Adipocyte (in vitro differentiated cells): ENCODE measurements at regions not wholly inside any gene's neighbourhood (a gene's known extent, or its start where the extent isn't known, plus 50 kb on each side); places are given as distances from the start of the nearest gene placed in this dataset.

Experiments used
- DNase-seq: peaks from one replicate; pipeline ENCODE4 v3.0.0-alpha.2; 2015; ENCODE audit warnings: low read depth
- H3K27me3 ChIP-seq: replicated peaks from 2 replicates; pipeline ENCODE4 v1.7.0; 2013; ENCODE audit warnings: mild to moderate bottlenecking, low read length, moderate library complexity; ENCODE audit not compliant: control insufficient read depth, insufficient read depth
- H3K36me3 ChIP-seq: 2 replicates; pipeline ENCODE4 v1.7.0; 2013; ENCODE audit warnings: low read length, mild to moderate bottlenecking, moderate library complexity; ENCODE audit not compliant: control insufficient read depth, insufficient read depth, severe bottlenecking
- H3K4me1 ChIP-seq: 2 replicates; pipeline ENCODE4 v1.7.0; 2013; ENCODE audit warnings: mild to moderate bottlenecking, low read length, moderate library complexity; ENCODE audit not compliant: control insufficient read depth, insufficient read depth
- H3K4me3 ChIP-seq: 2 replicates; pipeline ENCODE4 v1.7.0; 2013; ENCODE audit warnings: mild to moderate bottlenecking, low read length, moderate library complexity
- H3K9ac ChIP-seq: 2 replicates; pipeline ENCODE4 v1.7.0; 2013; ENCODE audit warnings: mild to moderate bottlenecking, low read length, moderate library complexity
- H3K9me3 ChIP-seq: 2 replicates; pipeline ENCODE4 v1.7.0; 2013; ENCODE audit warnings: mild to moderate bottlenecking, low read length, moderate library complexity; ENCODE audit not compliant: control insufficient read depth

DNA sequence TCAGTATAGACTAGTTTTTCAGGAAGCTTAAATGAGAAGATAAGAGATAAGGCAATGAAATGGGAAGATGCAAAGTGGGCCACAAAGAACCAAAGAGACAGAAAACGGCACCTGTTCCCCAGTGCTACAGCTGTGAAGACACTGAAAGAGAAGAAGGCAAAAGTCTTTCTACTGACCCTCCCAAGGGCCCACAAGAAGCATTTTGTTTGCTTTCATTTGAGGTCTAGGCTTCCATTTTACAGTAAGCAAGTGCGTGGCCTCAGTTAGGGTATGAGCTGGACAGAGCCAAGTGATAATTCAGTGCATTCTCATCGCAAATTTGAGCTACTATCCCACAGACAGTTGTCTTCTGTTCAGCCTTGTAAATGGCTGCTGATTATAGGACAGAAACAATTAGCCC lies 53.4 kb upstream of the STK17B start:
- DNase-seq = no peak
- Histone ChIP-seq H3K9ac (no peak overlapping the region), H3K9me3 (no peaks in the 10 kb centered on the region), H3K27me3 (no peaks in the 10 kb centered on the region), H3K4me1 (peaks cover 26% of the 10 kb centered on the region), H3K4me3 (no peak overlapping the region), H3K36me3 (no peaks in the 10 kb centered on the region)

DNA sequence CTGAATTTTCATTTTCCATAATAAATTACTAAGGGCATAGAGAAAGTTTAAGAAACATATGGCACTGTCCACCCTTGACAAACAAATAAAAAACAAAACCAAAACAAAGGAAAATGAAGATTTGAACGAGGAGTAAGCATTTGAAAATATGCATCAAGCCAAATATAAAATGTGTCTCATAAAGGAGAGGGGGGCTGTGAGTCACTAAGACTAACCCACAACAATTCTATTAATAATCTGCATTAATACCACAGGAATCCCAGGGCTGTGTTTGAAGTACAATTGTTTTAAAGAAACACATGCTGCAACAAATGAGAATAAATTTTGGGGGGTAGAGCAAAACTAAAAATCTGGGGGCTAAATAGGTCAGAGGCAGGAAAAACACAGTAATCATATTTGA lies 53.8 kb upstream of the STK17B start:
- no peaks in the 10 kb centered on the region for H3K9me3 ChIP-seq
- no peak overlapping the region for H3K4me3 ChIP-seq
- H3K36me3 ChIP-seq = no peaks in the 10 kb centered on the region
- DNase-seq = no peak
- peaks cover 26% of the 10 kb centered on the region for H3K4me1 ChIP-seq
- H3K9ac ChIP-seq = no peak overlapping the region
- H3K27me3 ChIP-seq = no peaks in the 10 kb centered on the region

GRCh38 chr2:196226058-196226706 lies 54.8 kb upstream of the STK17B start:
- DNase-seq = no peak
- no peak overlapping the region for H3K4me3 ChIP-seq

GRCh38 chr2:196226707-196227065 lies 55.3 kb upstream of the STK17B start:
- H3K4me1 ChIP-seq = peaks cover 26% of the 10 kb centered on the region
- peak overlapping the region; percentile 35 for H3K9ac ChIP-seq
- H3K27me3 ChIP-seq = no peaks in the 10 kb centered on the region
- no peaks in the 10 kb centered on the region for H3K9me3 ChIP-seq
- H3K4me3 ChIP-seq = no peak overlapping the region
- no peaks in the 10 kb centered on the region for H3K36me3 ChIP-seq
- DNase-seq = no peak

More at GRCh38 chr2:196226058-196226706, 54.8 kb upstream of the STK17B start:
- H3K36me3 ChIP-seq = no peaks in the 10 kb centered on the region
- H3K9ac ChIP-seq = peak overlapping the region; percentile 19
- H3K9me3 ChIP-seq = no peaks in the 10 kb centered on the region
- H3K27me3 ChIP-seq = no peaks in the 10 kb centered on the region
- peaks cover 26% of the 10 kb centered on the region for H3K4me1 ChIP-seq

DNA sequence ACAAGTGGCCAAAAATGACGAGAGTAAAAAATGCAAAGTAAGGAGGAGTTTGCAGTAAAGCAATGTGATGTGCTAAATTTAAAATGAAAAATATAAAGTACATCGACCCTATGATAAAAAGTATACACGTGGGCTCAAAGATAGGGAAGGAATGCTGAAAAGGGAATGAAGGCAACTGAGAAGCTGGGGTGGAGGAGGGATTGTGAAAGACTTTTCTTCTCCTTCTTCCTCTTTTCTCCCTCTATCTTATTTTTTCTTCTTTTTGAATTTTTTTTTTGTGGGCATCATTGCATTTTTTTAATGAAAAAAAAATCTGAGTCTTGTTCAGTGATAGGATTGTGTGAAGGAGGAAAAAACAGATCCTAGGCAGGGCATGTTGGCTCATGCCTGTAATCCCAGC lies 57.6 kb upstream of the STK17B start:
- no peaks in the 10 kb centered on the region for H3K36me3 ChIP-seq
- no peak overlapping the region for H3K9ac ChIP-seq
- no peaks in the 10 kb centered on the region for H3K9me3 ChIP-seq
- no peaks in the 10 kb centered on the region for H3K27me3 ChIP-seq
- no peak for DNase-seq
- peaks cover 41% of the 10 kb centered on the region for H3K4me1 ChIP-seq
- no peak overlapping the region for H3K4me3 ChIP-seq

- no peak overlapping the region for H3K4me3 ChIP-seq
- H3K27me3 ChIP-seq = no peaks in the 10 kb centered on the region
- H3K4me1 ChIP-seq = peaks cover 40% of the 10 kb centered on the region
- no peak overlapping the region for H3K9ac ChIP-seq
- no peaks in the 10 kb centered on the region for H3K9me3 ChIP-seq
- H3K36me3 ChIP-seq = no peaks in the 10 kb centered on the region
- no peak for DNase-seq
These were observed 58.9 kb upstream of the STK17B start for GRCh38 chr2:196230061-196230854.

DNA sequence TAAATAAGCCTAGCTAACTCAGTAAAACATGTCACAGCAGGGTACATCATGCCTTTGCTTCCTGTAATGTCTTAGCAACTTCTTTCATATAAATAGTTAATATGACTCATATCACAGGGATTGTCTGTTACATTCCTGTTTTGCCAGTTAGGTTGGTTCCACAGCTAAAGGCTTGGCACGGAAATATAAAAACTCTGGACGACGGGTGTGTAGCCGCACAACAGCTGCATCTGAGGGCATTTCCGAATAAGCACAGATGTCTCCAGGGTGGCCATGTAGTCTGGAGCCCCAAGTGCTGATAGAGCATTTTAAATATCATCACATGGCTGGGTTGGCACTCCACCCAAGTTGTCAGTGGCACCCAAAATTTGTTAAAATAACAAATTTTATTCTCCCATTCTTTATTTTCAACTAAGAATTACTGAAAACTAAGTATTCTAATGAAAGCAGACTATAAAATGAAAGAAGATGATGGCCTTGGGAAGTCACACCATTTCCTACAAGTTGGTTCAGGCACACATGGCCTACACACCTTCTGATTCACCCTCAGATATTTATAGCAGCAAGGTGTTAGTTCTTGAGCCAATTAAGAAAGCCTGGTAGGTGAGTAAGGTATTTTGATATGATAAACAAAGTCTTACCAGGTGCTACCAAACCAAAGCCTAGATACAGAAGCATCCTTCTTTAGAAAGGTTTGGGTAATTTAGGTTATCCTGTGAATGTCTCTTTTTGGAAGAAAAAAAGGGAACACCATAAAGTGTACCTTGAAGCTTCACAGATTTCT lies 61.8 kb upstream of the STK17B start:
- Histone ChIP-seq H3K9ac (no peak overlapping the region), H3K27me3 (no peaks in the 10 kb centered on the region), H3K9me3 (no peaks in the 10 kb centered on the region), H3K4me3 (no peak overlapping the region), H3K4me1 (peaks cover 17% of the 10 kb centered on the region), H3K36me3 (no peaks in the 10 kb centered on the region)
- DNase-seq = peak; percentile 79

DNA sequence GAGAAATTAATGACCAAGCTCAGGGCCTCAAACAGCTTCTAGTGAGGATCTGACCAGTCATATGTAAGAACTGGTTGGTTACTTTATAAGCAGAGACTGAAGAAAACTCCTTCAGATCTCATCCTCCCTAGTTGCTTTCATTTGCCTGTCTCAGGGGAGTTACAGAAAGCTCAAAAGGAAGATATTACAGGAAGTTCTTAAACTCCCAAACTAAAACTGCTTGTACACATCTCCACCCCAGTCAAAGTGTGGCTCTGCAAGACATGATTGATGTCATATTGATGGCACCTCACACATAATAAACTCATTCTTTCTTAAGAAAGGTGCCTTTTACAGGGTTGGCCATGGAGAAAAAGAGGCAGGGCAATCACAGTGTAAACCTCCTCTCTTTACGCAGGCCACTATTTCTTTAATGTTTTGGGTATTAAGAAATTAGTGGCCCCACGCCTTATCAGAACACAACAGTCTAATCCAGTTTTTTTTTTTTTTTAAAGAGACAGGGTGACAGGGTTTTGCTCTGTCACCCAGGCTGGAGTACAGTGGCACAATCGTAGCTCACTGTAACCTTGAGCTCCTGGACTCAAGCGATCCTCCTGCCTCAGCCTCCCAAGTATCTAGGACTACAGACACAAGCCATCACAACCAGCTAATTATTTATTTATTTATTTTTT lies 62.6 kb upstream of the STK17B start:
- Histone ChIP-seq H3K36me3 (no peaks in the 10 kb centered on the region), H3K27me3 (no peaks in the 10 kb centered on the region), H3K9ac (no peak overlapping the region), H3K9me3 (no peaks in the 10 kb centered on the region), H3K4me3 (no peak overlapping the region), H3K4me1 (peaks cover 17% of the 10 kb centered on the region)
- peak; percentile 29 for DNase-seq

- Histone ChIP-seq H3K4me1 (peaks cover 17% of the 10 kb centered on the region), H3K9me3 (no peaks in the 10 kb centered on the region), H3K4me3 (no peak overlapping the region), H3K9ac (no peak overlapping the region), H3K36me3 (no peaks in the 10 kb centered on the region), H3K27me3 (no peaks in the 10 kb centered on the region)
- peak; percentile 90 for DNase-seq
These were observed 63.3 kb upstream of the STK17B start for GRCh38 chr2:196234672-196235071.

DNA sequence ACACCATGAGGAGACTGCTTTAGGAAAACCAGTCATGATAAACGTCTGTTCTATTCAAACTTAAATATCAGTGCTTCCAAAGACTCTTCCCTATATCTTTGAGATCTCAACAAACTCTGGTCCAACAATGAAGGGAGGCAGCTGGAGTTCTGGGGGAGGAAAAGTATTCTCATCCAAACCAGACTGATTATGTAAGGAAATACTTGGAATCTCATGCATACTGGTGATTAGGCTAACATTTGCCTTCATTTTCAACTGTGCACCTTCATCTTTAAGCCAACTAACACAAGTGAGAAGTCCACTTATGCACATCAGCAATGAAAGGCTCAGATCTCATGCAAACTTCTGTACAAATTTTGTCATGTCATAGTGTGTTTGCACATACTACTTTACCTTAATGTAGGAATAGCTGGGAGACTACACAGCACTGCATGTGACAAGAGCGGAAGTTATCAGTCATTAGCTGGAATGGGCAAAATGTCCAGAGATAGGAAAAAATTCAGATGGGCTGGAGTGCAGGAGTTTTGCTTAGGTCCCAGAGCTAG lies 67.5 kb upstream of the STK17B start:
- H3K9me3 ChIP-seq = no peaks in the 10 kb centered on the region
- H3K4me3 ChIP-seq = no peak overlapping the region
- H3K27me3 ChIP-seq = no peaks in the 10 kb centered on the region
- peaks cover 3% of the 10 kb centered on the region for H3K4me1 ChIP-seq
- no peak for DNase-seq
- no peaks in the 10 kb centered on the region for H3K36me3 ChIP-seq
- H3K9ac ChIP-seq = no peak overlapping the region
